Astrocyte (in vitro differentiated cells and primary cell): ENCODE measurements at regions not wholly inside any gene's neighbourhood (a gene's known extent, or its start where the extent isn't known, plus 50 kb on each side); places are given as distances from the start of the nearest gene placed in this dataset.

Source experiments
- CTCF ChIP-seq: IDR thresholded peaks from 2 replicates; pipeline ENCODE4 v1.5.1; 2011; ENCODE audit warnings: low read depth, mild to moderate bottlenecking, inconsistent platforms, low read length, moderate library complexity; ENCODE audit not compliant: insufficient read depth
- EZH2 ChIP-seq: IDR thresholded peaks from 2 replicates; pipeline ENCODE4 v1.6.1; 2012; ENCODE audit warnings: mild to moderate bottlenecking, low read length, inconsistent platforms; ENCODE audit not compliant: insufficient read depth

GRCh38 chr9:11743356-11743755, 949.8 kb upstream of the TYRP1 start:
- TF ChIP-seq CTCF (no peak), EZH2 (no peak)
